ENCODE measurements at regions not wholly inside any gene's neighbourhood (a gene's known extent, or its start where the extent isn't known, plus 50 kb on each side); places are given as distances from the start of the nearest gene placed in this dataset.
"Not testable (repeated sequence)": the region's sequence is repeated elsewhere in the genome, so short reads cannot be mapped to it uniquely, and the experiment has no call there.

DNA sequence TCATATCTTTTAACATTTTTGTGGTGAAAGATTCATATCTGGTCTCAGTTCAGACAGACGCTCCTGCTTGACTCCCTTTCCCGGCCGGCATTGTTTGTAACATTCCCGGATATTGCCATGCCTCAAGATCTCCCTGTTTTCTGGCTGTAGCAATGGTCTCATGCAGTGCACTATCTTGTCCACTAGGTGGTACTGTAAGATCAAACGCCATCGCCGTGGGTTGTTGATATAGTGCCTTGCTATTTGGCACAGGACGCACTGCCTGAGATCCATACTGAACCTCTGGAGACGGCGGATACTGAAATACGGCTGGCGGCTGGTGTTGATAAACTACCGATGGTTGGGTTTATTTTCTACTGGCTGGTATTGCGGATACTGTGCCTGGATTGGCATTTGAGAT is 218.6 kb downstream of the ADRA2C start:
- H3K27ac ChIP-seq (ENCODE audit: low read depth, low read length, severe bottlenecking); H3K4me1 ChIP-seq (ENCODE audit: control insufficient read depth, insufficient read depth, low read length, poor library complexity, severe bottlenecking); H3K4me3 ChIP-seq (ENCODE audit: extremely low read depth, insufficient read depth, low read length, poor library complexity, severe bottlenecking); H3K9me3 ChIP-seq (ENCODE audit: control insufficient read depth, low read length); H3K36me3 ChIP-seq (ENCODE audit: control insufficient read depth, insufficient read depth, low read length): not testable (repeated sequence)
- no CpG with 5 or more reads among the region's 14 CpGs for WGBS, 2 experiments (ENCODE audit: insufficient coverage in 2 of 2)

DNA sequence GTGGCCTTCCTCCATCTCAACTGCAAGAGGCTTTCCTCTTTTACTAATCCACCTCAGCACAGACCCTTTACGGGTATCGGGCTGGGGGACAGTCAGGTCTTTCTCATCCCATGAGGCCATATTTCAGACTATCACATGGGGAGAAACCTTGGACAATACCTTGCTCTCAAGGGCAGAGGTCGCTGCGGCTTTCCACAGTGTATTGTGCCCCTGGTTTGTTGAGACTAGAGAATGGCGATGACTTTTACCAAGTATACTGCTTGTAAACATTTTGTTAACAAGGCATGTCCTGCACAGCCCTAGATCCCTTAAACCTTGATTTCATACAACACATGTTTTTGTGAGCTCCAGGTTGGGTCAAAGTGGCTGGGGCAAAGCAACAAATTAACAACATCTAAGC is 220.2 kb downstream of the ADRA2C start:
- not testable (repeated sequence) for H3K36me3 ChIP-seq (ENCODE audit: control insufficient read depth, insufficient read depth, low read length); H3K4me1 ChIP-seq (ENCODE audit: control insufficient read depth, insufficient read depth, low read length, poor library complexity, severe bottlenecking); H3K9me3 ChIP-seq (ENCODE audit: control insufficient read depth, low read length); H3K4me3 ChIP-seq (ENCODE audit: extremely low read depth, insufficient read depth, low read length, poor library complexity, severe bottlenecking); H3K27ac ChIP-seq (ENCODE audit: low read depth, low read length, severe bottlenecking)
- WGBS, 2 experiments (ENCODE audit: insufficient coverage in 2 of 2) = no CpG with 5 or more reads among the region's 5 CpGs

DNA sequence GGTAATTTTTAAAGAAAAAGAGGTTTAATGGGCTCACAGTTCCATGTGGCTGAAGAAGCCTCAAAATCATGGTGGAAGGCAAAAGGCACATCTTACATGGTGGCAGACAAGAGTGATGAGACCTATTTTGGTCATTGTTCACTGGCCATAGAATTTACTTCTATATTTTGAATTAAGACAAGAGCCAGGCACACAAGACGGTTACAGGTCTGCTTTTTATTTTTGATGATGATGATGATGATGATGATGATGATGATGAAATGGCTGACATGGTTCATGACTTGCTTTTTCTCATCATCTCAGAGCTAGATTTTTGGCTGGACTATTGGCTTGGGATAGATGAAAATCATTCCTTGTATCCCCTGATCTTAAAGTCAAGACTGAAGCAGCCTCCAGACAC is 229.3 kb downstream of the OTOP1 start:
- not testable (repeated sequence) for H3K4me1 ChIP-seq (ENCODE audit: control insufficient read depth, insufficient read depth, low read length, poor library complexity, severe bottlenecking); H3K36me3 ChIP-seq (ENCODE audit: control insufficient read depth, insufficient read depth, low read length); H3K4me3 ChIP-seq (ENCODE audit: extremely low read depth, insufficient read depth, low read length, poor library complexity, severe bottlenecking); H3K27ac ChIP-seq (ENCODE audit: low read depth, low read length, severe bottlenecking); H3K9me3 ChIP-seq (ENCODE audit: control insufficient read depth, low read length)
- 80% methylated on average over 1 of the region's 1 CpG; no CpG with 5 or more reads in 1 of the 2 experiments for WGBS, 2 experiments (ENCODE audit: insufficient coverage in 2 of 2)

DNA sequence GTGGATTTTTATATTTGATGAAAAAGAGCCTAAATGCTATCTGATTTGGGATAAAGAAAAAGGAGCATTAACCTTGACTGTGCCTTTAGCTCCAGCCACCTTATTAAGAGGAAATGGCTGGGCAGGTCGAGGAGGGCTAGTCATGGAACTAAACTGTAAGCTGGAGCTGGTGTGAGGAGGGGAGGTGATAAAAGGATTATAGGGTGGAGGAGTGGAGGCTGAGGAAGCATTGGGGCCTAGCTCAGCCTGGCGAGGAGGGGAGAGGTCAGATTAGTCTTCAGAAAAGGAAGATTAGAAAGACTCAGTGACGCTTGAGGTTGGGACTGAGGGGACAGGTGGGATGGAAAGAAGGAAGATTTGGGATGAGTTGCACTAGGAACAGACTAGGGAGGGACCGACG is 222.7 kb downstream of the OTOP1 start:
- not testable (repeated sequence) for H3K4me1 ChIP-seq (ENCODE audit: control insufficient read depth, insufficient read depth, low read length, poor library complexity, severe bottlenecking); H3K4me3 ChIP-seq (ENCODE audit: extremely low read depth, insufficient read depth, low read length, poor library complexity, severe bottlenecking); H3K27ac ChIP-seq (ENCODE audit: low read depth, low read length, severe bottlenecking); H3K9me3 ChIP-seq (ENCODE audit: control insufficient read depth, low read length); H3K36me3 ChIP-seq (ENCODE audit: control insufficient read depth, insufficient read depth, low read length)
- WGBS, 2 experiments (ENCODE audit: insufficient coverage in 2 of 2) = 72 to 80% methylated on average over 5 of the region's 5 CpGs

DNA sequence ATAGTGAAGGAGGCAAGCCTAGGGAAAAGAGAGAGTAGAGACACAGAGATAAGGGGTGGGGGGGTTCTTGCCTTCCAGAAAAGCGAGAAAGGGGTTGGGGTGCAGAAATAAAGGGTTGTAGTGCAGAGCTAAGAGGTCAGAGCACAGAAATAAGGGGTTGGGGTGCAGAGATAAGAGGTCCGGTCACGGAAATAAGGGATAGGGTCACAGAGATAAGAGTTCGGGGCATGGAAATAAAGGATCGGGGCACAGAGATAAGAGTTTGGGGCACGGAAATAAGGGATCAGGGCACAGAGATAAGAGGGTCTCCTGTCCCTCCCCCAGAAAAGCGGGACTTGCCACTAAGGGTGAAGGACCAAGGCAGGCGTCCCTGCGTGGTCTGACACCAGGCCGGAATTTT is 222.0 kb downstream of the OTOP1 start:
- H3K9me3 ChIP-seq (ENCODE audit: control insufficient read depth, low read length); H3K4me3 ChIP-seq (ENCODE audit: extremely low read depth, insufficient read depth, low read length, poor library complexity, severe bottlenecking); H3K4me1 ChIP-seq (ENCODE audit: control insufficient read depth, insufficient read depth, low read length, poor library complexity, severe bottlenecking); H3K36me3 ChIP-seq (ENCODE audit: control insufficient read depth, insufficient read depth, low read length); H3K27ac ChIP-seq (ENCODE audit: low read depth, low read length, severe bottlenecking): not testable (repeated sequence)
- 95 to 96% methylated on average over 6 to 7 of the region's 10 CpGs for WGBS, 2 experiments (ENCODE audit: insufficient coverage in 2 of 2)

DNA sequence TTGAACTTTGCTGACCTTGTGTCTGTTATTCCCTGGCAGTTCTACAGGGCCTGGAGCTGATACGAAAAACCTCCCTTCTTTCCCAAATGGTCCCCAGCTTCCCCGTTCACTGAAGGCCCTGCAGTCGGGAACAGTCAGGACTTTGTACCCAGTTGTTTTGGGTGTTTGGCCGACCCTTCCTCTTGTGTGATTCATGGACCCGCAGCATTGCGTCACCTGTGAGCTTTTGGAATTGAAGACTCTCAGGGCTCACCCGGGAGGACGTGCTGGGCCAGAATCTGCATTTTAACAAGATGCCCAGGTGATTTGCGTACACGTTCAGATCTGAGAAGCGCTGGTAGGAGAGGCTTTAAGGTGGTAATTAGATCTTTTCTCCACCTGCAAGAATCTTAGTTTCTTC is 220.4 kb downstream of the OTOP1 start:
- 71 to 72% methylated on average over 4 to 7 of the region's 11 CpGs for WGBS, 2 experiments (ENCODE audit: insufficient coverage in 2 of 2)
- not testable (repeated sequence) for H3K27ac ChIP-seq (ENCODE audit: low read depth, low read length, severe bottlenecking); H3K9me3 ChIP-seq (ENCODE audit: control insufficient read depth, low read length); H3K4me3 ChIP-seq (ENCODE audit: extremely low read depth, insufficient read depth, low read length, poor library complexity, severe bottlenecking); H3K4me1 ChIP-seq (ENCODE audit: control insufficient read depth, insufficient read depth, low read length, poor library complexity, severe bottlenecking); H3K36me3 ChIP-seq (ENCODE audit: control insufficient read depth, insufficient read depth, low read length)

DNA sequence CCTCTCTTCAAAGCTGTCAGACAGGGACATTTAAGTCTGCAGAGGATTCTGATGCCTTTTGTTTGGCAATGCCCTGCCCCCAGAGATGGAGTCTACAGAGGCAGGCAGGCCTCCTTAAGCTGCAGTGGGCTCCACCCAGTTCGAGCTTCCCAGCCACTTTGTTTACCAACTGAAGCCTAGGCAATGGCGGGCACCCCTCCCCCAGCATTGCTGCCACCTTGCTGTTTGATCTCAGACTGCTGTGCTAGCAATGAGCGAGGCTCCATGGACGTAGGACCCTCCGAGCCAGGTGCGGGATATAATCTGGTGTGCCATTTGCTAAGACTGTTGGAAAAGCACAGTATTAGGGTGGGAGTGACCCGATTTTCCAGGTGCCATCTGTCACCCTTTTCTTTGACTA is 207.7 kb downstream of the OTOP1 start:
- H3K36me3 ChIP-seq (ENCODE audit: control insufficient read depth, insufficient read depth, low read length); H3K4me1 ChIP-seq (ENCODE audit: control insufficient read depth, insufficient read depth, low read length, poor library complexity, severe bottlenecking); H3K9me3 ChIP-seq (ENCODE audit: control insufficient read depth, low read length); H3K27ac ChIP-seq (ENCODE audit: low read depth, low read length, severe bottlenecking); H3K4me3 ChIP-seq (ENCODE audit: extremely low read depth, insufficient read depth, low read length, poor library complexity, severe bottlenecking): not testable (repeated sequence)
- 75 to 89% methylated on average over 3 to 6 of the region's 7 CpGs for WGBS, 2 experiments (ENCODE audit: insufficient coverage in 2 of 2)

DNA sequence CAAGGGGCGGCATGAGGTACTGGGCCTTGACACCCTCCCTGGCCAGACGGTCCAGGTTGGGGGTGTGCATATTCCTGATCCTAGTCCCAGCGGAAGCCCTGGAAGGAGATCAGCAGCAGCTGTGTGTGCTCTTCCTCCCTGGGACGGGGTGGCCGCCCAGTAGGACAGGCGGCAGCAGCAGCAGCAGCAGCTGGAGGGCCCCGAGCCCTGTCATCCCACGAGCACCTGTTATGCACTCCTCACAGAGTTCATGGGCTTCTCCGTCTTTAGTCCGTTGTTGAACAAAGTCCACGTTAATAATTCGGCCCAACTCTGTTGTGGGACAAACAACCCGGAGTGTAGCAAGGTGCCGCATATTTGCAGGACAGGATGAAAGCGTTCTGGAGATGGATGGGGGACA is 205.6 kb downstream of the OTOP1 start:
- H3K9me3 ChIP-seq (ENCODE audit: control insufficient read depth, low read length); H3K4me1 ChIP-seq (ENCODE audit: control insufficient read depth, insufficient read depth, low read length, poor library complexity, severe bottlenecking); H3K27ac ChIP-seq (ENCODE audit: low read depth, low read length, severe bottlenecking); H3K4me3 ChIP-seq (ENCODE audit: extremely low read depth, insufficient read depth, low read length, poor library complexity, severe bottlenecking); H3K36me3 ChIP-seq (ENCODE audit: control insufficient read depth, insufficient read depth, low read length): not testable (repeated sequence)
- no CpG with 5 or more reads among the region's 15 CpGs for WGBS, 2 experiments (ENCODE audit: insufficient coverage in 2 of 2)

DNA sequence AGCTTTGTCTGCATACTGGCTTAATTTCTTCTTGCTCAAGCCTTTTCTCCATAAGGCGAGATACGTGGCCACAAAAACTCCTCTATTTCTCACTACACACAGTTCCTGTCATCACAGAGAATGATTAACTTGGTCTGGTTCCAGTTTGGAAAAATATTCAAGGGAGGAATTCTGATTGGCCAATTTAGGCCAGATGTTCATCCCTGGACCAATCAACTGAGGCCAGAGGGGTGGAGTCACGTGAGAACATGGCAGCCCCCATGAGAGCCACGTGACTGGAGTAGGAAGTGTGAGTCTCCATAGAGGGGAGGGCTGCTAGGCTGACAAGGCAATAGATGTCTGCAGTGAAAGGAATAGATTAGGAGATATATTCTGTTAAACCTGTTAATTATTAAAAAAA is 200.0 kb downstream of the OTOP1 start:
- H3K9me3 ChIP-seq (ENCODE audit: control insufficient read depth, low read length); H3K36me3 ChIP-seq (ENCODE audit: control insufficient read depth, insufficient read depth, low read length): not testable (repeated sequence)

DNA sequence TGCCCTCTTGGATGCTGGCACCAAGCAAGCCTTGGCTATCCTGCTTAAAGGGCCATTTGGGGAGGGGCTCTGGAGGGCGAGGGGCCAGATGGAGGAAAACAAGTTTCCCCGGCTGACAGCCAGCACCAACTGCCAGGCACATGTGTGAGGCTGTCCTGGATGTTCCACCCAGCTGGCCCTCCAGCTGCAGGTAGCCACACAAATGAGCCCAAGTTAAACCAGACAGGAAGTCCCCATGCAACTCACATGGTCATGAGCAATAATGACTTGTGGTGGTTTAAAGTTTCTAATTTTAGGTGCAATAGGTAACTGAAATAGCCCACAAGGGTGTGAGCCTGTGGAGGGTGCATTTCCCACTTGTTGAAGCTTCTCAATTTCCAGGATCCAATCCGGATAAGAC is 198.0 kb downstream of the OTOP1 start:
- H3K9me3 ChIP-seq (ENCODE audit: control insufficient read depth, low read length); H3K36me3 ChIP-seq (ENCODE audit: control insufficient read depth, insufficient read depth, low read length); H3K27ac ChIP-seq (ENCODE audit: low read depth, low read length, severe bottlenecking); H3K4me3 ChIP-seq (ENCODE audit: extremely low read depth, insufficient read depth, low read length, poor library complexity, severe bottlenecking); H3K4me1 ChIP-seq (ENCODE audit: control insufficient read depth, insufficient read depth, low read length, poor library complexity, severe bottlenecking): not testable (repeated sequence)
- 93 to 96% methylated on average over 3 of the region's 3 CpGs for WGBS, 2 experiments (ENCODE audit: insufficient coverage in 2 of 2)

More for the DNA sequence above, 200.0 kb downstream of the OTOP1 start:
- not testable (repeated sequence) for H3K4me3 ChIP-seq (ENCODE audit: extremely low read depth, insufficient read depth, low read length, poor library complexity, severe bottlenecking); H3K27ac ChIP-seq (ENCODE audit: low read depth, low read length, severe bottlenecking); H3K4me1 ChIP-seq (ENCODE audit: control insufficient read depth, insufficient read depth, low read length, poor library complexity, severe bottlenecking)
- WGBS, 2 experiments (ENCODE audit: insufficient coverage in 2 of 2) = 78% methylated on average over 2 of the region's 4 CpGs; no CpG with 5 or more reads in 1 of the 2 experiments

DNA sequence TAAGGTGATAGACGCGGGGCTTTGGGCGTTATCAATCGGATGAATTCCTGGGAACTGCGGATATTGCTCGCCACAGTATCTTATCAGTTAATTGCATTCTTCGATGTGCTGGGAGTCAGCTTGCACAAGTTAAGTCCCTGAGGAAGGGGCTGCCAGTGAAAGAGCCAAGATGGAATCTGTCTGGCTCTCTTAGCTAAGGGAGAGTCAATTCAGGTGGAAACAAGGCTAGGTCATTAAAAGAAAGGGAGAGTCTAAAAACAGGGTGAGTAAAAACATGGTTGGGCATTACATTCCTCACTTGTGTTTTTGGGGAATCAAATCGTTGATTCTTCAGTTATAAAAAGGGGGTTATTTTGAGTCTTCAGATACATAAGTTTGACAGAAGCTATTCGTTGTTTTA is 196.2 kb downstream of the OTOP1 start:
- WGBS, 2 experiments (ENCODE audit: insufficient coverage in 2 of 2) = 50 to 90% methylated on average over 1 to 4 of the region's 9 CpGs
- not testable (repeated sequence) for H3K4me3 ChIP-seq (ENCODE audit: extremely low read depth, insufficient read depth, low read length, poor library complexity, severe bottlenecking); H3K9me3 ChIP-seq (ENCODE audit: control insufficient read depth, low read length); H3K36me3 ChIP-seq (ENCODE audit: control insufficient read depth, insufficient read depth, low read length); H3K4me1 ChIP-seq (ENCODE audit: control insufficient read depth, insufficient read depth, low read length, poor library complexity, severe bottlenecking)
- peak overlapping the region; percentile 45 for H3K27ac ChIP-seq (ENCODE audit: low read depth, low read length, severe bottlenecking)
